ENCODE measurements at regions not wholly inside any gene's neighbourhood (a gene's known extent, or its start where the extent isn't known, plus 50 kb on each side); places are given as distances from the start of the nearest gene placed in this dataset.

DNA sequence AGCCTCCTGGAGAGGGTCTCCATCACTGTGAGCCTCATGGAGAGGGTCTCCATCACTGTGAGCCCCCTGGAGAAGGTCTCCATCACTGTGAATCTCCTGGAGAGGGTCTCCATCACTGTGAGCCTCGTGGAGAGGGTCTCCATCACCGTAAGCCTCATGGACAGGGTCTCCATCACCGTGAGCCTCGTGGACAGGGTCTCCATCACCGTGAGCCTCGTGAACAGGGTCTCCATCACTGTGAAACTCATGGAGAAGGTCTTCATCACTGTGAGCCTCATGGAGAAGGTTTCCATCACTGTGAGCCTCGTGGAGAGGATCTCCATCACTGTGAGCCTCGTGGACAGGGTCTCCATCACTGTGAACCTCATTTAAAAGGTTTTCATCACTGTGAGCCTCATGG, 140.0 kb downstream of the ERMARD start:
- Histone ChIP-seq H3K4me1 (ENCODE audit: control insufficient read depth, extremely low read depth, insufficient read depth, low read length) (no peaks in the 10 kb centered on the region), H3K9ac (replicated peaks; ENCODE audit: extremely low read depth, insufficient read depth, low read length) (no peak overlapping the region), H3K79me2 (ENCODE audit: control insufficient read depth, insufficient read depth, low read length) (no peaks in the 10 kb centered on the region), H4K20me1 (replicated peaks; ENCODE audit: control insufficient read depth, extremely low read depth, insufficient read depth, low read length) (no peaks in the 10 kb centered on the region), H3K27me3 (ENCODE audit: control insufficient read depth in 2 of 2, insufficient read depth in 2 of 2, low read length in 2 of 2) (peaks cover 0 to 2% of the 10 kb centered on the region in 2 experiments), H3K36me3 (ENCODE audit: control insufficient read depth in 2 of 2, extremely low read depth in 1 of 2, insufficient read depth in 2 of 2, low read length in 2 of 2) (no peaks in the 10 kb centered on the region), H3K27ac (ENCODE audit: insufficient read depth, low read depth, low read length) (no peak overlapping the region), H3K4me3 (replicated peaks in 1 of 3; ENCODE audit: insufficient read depth in 1 of 3, low read depth in 1 of 3, low read length in 3 of 3) (no peak overlapping the region), H3K4me2 (ENCODE audit: insufficient read depth, low read length) (no peak overlapping the region), H3K9me3 (replicated peaks; ENCODE audit: control insufficient read depth, insufficient read depth, low read length) (no peaks in the 10 kb centered on the region), H3K9me1 (replicated peaks; ENCODE audit: control insufficient read depth, extremely low read depth, insufficient read depth, low read length) (no peaks in the 10 kb centered on the region), H2AFZ (ENCODE audit: low read depth, low read length) (no peak overlapping the region)
- no peak for DNase-seq (ENCODE audit: low read depth, low spot score)
- dilution Hi-C loops (cut with MboI; ENCODE audit: extremely low pct_ligation_motif_present, low sequenced_read_pairs): no loop called here
- ChIA-PET POLR2A (no interaction called here), CTCF (no interaction called here)
- no TSS peak for BruUV-seq (replicated peaks)
- TF ChIP-seq MAX (IDR thresholded peaks at IDR 0.05; ENCODE audit: insufficient read depth, insufficient read length): no peak
- TF ChIP-seq POLR2AphosphoS5 (IDR thresholded peaks at IDR 0.05; ENCODE audit: insufficient read depth, low read depth, low read length): no peak
- TF ChIP-seq CTCF (IDR thresholded peaks at IDR 0.05; ENCODE audit: extremely low read depth in 1 of 2, insufficient read depth in 1 of 2, low read depth in 1 of 2, low read length in 2 of 2): no peak
- no peak for TF ChIP-seq POLR2A (IDR thresholded peaks at IDR 0.05; ENCODE audit: low read depth, low read length)
- no peak for TF ChIP-seq GATA2 (IDR thresholded peaks at IDR 0.05; ENCODE audit: insufficient read depth, insufficient read length, low read depth, low read length)
- no peak for TF ChIP-seq MYC (IDR thresholded peaks at IDR 0.05; ENCODE audit: low read depth, low read length)
- TF ChIP-seq FOS (IDR thresholded peaks at IDR 0.05; ENCODE audit: borderline replicate concordance, insufficient read depth, low read length): no peak
- FAIRE-seq: no peak
- intact Hi-C loops (cut with micrococcal nuclease): no loop called here
